AG10803 (cell line): ENCODE measurements at regions not wholly inside any gene's neighbourhood (a gene's known extent, or its start where the extent isn't known, plus 50 kb on each side); places are given as distances from the start of the nearest gene placed in this dataset.

Source experiments
- DNase-seq: peaks from one replicate; pipeline ENCODE4 v3.0.0; 2010; ENCODE audit warnings: low read depth
- H3K4me3 ChIP-seq: 2 replicates; pipeline ENCODE4 v1.5.1; 2011; ENCODE audit warnings: mild to moderate bottlenecking, low read length, control low read depth
- TF ChIP-seq, protein P1 (sequence below): conservative IDR thresholded peaks from 2 replicates; pipeline ENCODE4 v1.5.1; 2011; ENCODE audit warnings: mild to moderate bottlenecking, low read length, control low read depth, inconsistent platforms

DNA sequence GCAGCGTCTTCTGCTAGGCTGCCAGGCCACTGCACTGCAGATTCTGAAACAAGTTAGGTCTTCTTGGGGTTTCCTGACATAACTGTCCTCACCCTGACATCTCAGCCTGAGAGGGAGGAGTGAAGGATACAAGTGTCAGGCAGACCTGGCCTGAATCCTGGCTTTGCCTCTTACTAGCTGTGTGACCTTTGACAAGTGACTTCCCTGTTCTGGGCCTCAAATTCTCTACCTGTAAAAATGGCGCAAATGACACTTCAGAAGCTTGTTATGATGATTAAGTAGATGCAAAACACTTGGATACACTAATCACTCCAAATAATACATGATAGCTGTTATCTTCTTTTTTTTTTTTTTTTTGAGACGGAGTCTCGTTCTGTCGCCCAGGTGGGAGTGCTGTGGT, 119.2 kb upstream of the BOD1 start:
- TF ChIP-seq, protein P1, sequence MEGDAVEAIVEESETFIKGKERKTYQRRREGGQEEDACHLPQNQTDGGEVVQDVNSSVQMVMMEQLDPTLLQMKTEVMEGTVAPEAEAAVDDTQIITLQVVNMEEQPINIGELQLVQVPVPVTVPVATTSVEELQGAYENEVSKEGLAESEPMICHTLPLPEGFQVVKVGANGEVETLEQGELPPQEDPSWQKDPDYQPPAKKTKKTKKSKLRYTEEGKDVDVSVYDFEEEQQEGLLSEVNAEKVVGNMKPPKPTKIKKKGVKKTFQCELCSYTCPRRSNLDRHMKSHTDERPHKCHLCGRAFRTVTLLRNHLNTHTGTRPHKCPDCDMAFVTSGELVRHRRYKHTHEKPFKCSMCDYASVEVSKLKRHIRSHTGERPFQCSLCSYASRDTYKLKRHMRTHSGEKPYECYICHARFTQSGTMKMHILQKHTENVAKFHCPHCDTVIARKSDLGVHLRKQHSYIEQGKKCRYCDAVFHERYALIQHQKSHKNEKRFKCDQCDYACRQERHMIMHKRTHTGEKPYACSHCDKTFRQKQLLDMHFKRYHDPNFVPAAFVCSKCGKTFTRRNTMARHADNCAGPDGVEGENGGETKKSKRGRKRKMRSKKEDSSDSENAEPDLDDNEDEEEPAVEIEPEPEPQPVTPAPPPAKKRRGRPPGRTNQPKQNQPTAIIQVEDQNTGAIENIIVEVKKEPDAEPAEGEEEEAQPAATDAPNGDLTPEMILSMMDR, result no peak
- no peak for DNase-seq
- H3K4me3 ChIP-seq, result no peak overlapping the region

DNA sequence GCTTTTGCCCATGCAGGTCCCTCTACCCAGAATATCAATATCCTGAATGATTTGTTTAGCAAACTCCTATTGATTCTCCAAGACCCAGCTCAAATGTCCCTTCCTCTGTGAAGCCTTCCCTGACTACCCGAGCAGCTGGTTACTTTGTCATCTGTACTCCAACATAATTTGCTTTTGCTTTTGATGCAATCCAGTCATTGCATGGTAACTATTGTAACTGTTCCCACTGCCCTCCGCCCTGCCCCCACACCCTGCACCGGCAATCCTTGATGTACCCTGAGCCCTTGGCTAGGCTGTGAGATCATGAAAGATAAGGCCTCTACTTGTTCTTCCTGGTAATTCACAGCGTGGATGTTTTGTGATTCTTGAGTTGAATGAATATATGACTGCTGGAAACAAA, 119.9 kb upstream of the BOD1 start:
- no peak overlapping the region for H3K4me3 ChIP-seq
- TF ChIP-seq, protein P1, result no peak
- DNase-seq, result no peak

DNA sequence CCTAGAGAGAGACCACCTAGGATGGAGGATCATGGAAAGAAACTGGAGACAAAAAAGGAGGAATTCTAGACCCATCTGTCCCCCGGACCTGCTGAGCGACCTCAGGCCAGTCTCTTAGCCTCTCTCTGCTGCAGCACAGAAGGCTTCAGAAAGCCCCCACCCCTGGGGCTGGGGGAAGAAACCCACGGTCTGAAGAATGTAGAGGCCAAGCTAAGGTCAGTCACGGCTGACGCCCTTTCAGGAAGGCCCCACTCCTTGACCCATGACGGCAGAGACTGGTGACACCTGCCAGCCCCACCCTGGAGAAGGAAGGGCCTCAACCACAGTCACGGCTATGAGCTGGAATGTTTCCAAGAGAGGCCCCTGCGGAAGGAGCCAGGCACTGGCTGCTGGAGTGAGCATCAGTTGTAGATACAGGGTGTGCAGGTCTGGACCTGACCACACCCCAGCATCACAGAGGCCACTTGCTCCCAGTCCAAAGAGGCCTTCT, 120.5 kb upstream of the BOD1 start:
- DNase-seq, result no peak
- TF ChIP-seq, protein P1, result no peak
- no peak overlapping the region for H3K4me3 ChIP-seq

DNA sequence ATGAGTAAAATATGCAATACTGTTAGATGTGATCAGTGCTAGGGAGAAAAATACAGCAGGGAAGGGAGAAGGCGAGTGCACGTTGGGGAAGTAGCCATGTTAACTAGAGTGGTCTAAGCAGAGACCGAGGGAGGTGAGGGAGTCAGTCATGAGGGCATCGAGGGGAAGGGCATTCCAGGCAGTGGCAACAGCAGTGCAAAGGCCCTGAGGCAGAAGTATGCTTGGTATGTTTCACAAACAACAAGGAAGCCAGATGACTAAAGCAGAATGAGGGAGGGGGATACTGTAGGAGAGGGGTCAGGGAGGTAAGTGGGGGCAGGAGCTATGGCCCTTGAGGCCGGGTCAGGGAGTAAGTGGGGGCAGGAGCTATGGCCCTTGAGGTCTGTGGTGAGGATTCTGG, 123.3 kb upstream of the BOD1 start:
- H3K4me3 ChIP-seq, result no peak overlapping the region
- DNase-seq, result no peak
- TF ChIP-seq, protein P1, result no peak

DNA sequence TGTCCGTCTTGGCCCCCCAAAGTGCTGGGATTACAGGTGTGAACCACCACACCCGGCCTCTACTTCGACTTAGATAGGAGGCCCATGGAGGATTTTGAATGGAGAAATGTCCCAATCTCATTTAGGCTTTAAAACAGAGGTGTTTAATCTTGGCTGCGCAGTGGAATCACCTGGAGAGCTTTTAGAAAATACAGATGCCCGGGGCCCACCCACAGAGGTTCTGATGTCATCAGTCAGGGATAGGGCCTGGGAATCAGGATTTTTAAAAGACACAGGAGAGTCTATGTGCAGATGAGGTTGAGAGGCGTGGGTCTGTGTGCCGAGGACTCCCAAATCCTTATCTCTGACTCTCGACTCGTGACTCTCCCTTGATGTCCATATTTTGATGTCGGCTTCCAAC, 124.0 kb upstream of the BOD1 start:
- TF ChIP-seq, protein P1, result no peak
- no peak for DNase-seq

DNA sequence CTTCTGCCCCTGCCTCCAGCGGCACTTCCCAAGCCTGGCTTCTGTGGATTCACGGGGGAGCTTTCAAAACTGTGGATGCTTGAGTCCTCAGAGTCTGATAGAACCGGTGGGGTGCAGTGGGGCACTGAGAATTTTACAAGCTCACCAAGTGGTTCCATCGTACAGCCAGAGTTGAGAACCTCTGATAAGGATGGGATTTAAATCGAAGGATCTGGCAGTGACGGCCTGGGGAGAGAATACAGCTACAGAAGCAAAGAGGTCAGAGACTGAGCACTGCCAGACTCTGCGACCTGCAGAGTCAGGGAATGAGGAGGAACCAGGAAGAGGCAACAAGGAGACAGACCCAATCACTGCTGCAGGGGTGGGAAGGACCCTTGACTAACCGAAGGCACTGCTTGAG, 124.6 kb upstream of the BOD1 start:
- DNase-seq, result no peak
- H3K4me3 ChIP-seq, result no peak overlapping the region
- TF ChIP-seq, protein P1, result no peak

More for the DNA sequence above, 124.0 kb upstream of the BOD1 start:
- H3K4me3 ChIP-seq, result no peak overlapping the region

DNA sequence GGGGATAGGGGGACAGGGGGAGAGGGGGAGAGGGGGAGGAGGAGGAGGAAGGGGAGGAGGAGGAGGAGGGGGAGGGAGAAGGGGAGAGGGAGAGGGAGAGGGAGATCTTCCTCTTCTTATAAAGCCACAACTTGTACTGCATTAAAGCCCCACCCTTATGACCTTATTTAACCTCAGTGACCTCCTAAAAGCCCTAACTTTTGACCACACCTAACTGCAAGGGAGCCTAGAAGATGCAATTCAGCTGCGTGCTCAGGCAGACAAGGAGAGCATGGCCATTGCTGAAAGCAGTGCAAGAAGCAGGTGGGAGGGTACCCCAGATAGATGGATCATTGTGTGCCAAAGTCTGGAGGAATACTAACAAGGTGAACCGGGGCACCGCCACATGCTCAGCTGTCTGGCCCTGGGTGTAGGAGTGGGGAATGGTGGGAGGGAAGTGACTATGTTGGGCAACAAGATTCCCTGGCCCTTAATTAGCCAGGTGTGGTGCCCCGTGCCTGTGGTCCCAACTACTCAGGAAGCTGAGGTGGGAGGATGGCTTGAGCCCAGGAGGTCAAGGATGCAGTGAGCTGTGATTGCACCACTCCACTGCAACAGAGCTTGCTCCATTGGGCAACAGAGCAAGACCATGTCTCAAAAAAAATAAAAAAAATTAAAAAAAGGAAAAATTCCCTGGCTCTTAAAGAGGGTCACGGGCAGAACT, 125.4 kb upstream of the BOD1 start:
- no peak overlapping the region for H3K4me3 ChIP-seq
- TF ChIP-seq, protein P1, result no peak
- DNase-seq, result no peak
